B cell (primary cell): ENCODE measurements at regions not wholly inside any gene's neighbourhood (a gene's known extent, or its start where the extent isn't known, plus 50 kb on each side); places are given as distances from the start of the nearest gene placed in this dataset.

Experiments used
- CTCF ChIP-seq: fragments of 200-600 bp; IDR thresholded peaks from one replicate; pipeline ENCODE4 v1.8.0; 2022; ENCODE audit warnings: antibody characterized with exemption, mild to moderate bottlenecking
- EZH2 ChIP-seq: IDR thresholded peaks from 2 replicates; pipeline ENCODE4 v1.6.1; 2012; ENCODE audit warnings: borderline replicate concordance, low read depth, mild to moderate bottlenecking, moderate library complexity, low read length; ENCODE audit not compliant: insufficient read depth, poor library complexity, severe bottlenecking

GRCh38 chrX:15973946-15974345 lies 119.3 kb upstream of the AP1S2 start:
- TF ChIP-seq CTCF (no peak), EZH2 (no peak)
